ENCODE measurements at regions not wholly inside any gene's neighbourhood (a gene's known extent, or its start where the extent isn't known, plus 50 kb on each side); places are given as distances from the start of the nearest gene placed in this dataset.

DNA sequence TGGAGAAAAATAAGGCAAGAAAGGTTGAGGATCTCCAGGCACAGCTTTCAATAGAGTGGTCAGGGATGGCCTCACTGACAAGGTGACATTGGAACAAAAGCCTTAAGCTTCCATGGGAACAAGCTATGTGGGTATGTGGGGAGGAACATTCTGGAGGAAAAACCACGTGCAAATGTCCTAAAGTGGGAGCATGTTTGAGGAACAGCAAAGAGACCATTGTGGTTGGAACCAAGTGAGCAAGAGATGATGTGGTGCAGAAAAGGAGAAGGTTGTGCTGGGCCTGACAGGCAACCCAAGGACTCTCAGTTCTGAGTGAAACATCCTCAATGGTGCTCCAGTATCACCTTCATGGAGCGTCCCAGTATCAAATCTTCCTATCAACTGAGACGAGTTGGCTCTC lies 184.0 kb downstream of the CAND1 start:
- no peak for DNase-seq (ENCODE audit: extremely low spot score)
- ChIA-PET POLR2A (no interaction called here), CTCF (interaction anchor here (1.1 to 3.7 kb wide), 2 partner anchors 13 to 23 kb away, joined by 4 to 23 read pairs; no protein-coding TSS in a partner anchor)
- TF ChIP-seq, protein P1, sequence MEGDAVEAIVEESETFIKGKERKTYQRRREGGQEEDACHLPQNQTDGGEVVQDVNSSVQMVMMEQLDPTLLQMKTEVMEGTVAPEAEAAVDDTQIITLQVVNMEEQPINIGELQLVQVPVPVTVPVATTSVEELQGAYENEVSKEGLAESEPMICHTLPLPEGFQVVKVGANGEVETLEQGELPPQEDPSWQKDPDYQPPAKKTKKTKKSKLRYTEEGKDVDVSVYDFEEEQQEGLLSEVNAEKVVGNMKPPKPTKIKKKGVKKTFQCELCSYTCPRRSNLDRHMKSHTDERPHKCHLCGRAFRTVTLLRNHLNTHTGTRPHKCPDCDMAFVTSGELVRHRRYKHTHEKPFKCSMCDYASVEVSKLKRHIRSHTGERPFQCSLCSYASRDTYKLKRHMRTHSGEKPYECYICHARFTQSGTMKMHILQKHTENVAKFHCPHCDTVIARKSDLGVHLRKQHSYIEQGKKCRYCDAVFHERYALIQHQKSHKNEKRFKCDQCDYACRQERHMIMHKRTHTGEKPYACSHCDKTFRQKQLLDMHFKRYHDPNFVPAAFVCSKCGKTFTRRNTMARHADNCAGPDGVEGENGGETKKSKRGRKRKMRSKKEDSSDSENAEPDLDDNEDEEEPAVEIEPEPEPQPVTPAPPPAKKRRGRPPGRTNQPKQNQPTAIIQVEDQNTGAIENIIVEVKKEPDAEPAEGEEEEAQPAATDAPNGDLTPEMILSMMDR (IDR thresholded peaks at IDR 0.05; ENCODE audit: control extremely low read depth, extremely low read depth, low read depth, missing control alignments) = no peak

GRCh38 chr12:67455236-67455635 lies 186.1 kb downstream of the CAND1 start:
- TF ChIP-seq, protein P1 (IDR thresholded peaks at IDR 0.05; ENCODE audit: control extremely low read depth, extremely low read depth, low read depth, missing control alignments) = no peak
- CTCF ChIA-PET = interaction anchor here (0.8 to 1.4 kb wide), 2 partner anchors 14 to 32 kb away, joined by 3 to 4 read pairs; no protein-coding TSS in a partner anchor
- DNase-seq (ENCODE audit: extremely low spot score) = no peak
- POLR2A ChIA-PET = no interaction called here

DNA sequence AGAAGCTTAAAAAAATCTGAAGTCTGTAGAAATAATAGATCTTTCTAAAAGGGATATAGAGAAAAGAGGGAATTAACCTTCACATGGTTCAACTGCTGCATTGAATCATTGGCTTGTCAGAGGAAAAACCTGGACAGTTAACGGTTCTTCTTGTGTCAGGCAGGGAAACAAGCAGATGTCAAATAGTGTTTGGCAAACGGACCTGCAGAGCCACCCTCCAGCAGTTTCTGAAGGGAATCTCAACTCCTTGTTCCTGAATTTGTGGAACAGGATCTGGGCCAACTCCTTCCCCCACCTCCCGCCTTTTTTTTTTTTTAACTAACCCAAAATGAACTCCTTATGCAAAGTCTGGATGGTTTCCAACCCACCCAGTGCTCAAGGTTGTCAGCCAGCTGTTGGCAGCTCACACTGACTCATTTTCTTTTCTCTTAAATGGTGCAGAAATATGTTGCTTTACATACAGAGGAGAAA lies 187.3 kb downstream of the CAND1 start:
- ChIA-PET CTCF (interaction anchor here (1.4 kb wide), 1 partner anchor 30 kb away, joined by 4 read pairs; no protein-coding TSS in a partner anchor), POLR2A (no interaction called here)
- no peak for DNase-seq (ENCODE audit: extremely low spot score)
- TF ChIP-seq, protein P1 (IDR thresholded peaks at IDR 0.05; ENCODE audit: control extremely low read depth, extremely low read depth, low read depth, missing control alignments) = no peak

GRCh38 chr12:67457136-67457535 lies 188.0 kb downstream of the CAND1 start:
- TF ChIP-seq, protein P1 (IDR thresholded peaks at IDR 0.05; ENCODE audit: control extremely low read depth, extremely low read depth, low read depth, missing control alignments) = no peak
- POLR2A ChIA-PET = no interaction called here
- CTCF ChIA-PET = no interaction called here
- no peak for DNase-seq (ENCODE audit: extremely low spot score)

GRCh38 chr12:67457778-67458665 lies 188.9 kb downstream of the CAND1 start:
- POLR2A ChIA-PET = no interaction called here
- CTCF ChIA-PET = no interaction called here
- peak; percentile 14 for DNase-seq (ENCODE audit: extremely low spot score)
- TF ChIP-seq, protein P1 (IDR thresholded peaks at IDR 0.05; ENCODE audit: control extremely low read depth, extremely low read depth, low read depth, missing control alignments) = no peak

- DNase-seq (ENCODE audit: extremely low spot score) = no peak
- TF ChIP-seq, protein P1 (IDR thresholded peaks at IDR 0.05; ENCODE audit: control extremely low read depth, extremely low read depth, low read depth, missing control alignments) = no peak
- ChIA-PET CTCF (interaction anchor here (1.6 kb wide), 1 partner anchor 8 kb away, joined by 4 read pairs; no protein-coding TSS in a partner anchor), POLR2A (no interaction called here)
These were observed 189.4 kb upstream of the DYRK2 start for GRCh38 chr12:67459173-67459572.

All from GM10248 (cell line).